Fibroblast of the aortic adventitia (primary cell): ENCODE measurements at regions not wholly inside any gene's neighbourhood (a gene's known extent, or its start where the extent isn't known, plus 50 kb on each side); places are given as distances from the start of the nearest gene placed in this dataset.
"Not testable (repeated sequence)": the region's sequence is repeated elsewhere in the genome, so short reads cannot be mapped to it uniquely, and the experiment has no call there.

Source experiments
- DNase-seq: peaks from one replicate; pipeline ENCODE4 v3.0.0-alpha.2; 2010; ENCODE audit warnings: low read depth
- H3K4me3 ChIP-seq: 2 replicates; pipeline ENCODE4 v1.5.1; 2011; ENCODE audit warnings: low read depth, mild to moderate bottlenecking, control low read depth, low read length, moderate library complexity
- TF ChIP-seq, protein P1 (sequence below): IDR thresholded peaks from 2 replicates; pipeline ENCODE4 v1.5.1; 2011; ENCODE audit warnings: mild to moderate bottlenecking, low read length, control low read depth, inconsistent platforms; ENCODE audit not compliant: insufficient read depth

DNA sequence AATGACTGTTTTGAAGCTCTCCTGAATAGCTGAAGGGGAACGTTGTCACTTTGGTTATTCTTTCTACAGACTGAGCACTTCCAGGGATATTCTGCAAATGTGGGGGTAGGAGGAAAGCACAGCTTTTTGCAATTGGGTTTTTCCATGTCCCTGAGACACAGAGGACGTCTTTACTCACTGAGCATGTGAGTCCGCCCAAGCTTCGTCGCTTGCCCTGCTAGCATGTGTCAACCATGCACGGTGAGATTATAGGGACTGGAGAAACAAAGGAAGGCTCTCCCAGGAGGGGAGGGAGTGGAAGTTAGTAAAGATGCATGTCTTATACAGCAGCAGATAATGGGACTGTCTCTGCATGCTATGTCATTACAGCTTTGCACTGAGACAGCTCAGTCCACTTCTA is 111.5 kb upstream of the SFRP2 start:
- H3K4me3 ChIP-seq, result no peak overlapping the region
- TF ChIP-seq, protein P1, sequence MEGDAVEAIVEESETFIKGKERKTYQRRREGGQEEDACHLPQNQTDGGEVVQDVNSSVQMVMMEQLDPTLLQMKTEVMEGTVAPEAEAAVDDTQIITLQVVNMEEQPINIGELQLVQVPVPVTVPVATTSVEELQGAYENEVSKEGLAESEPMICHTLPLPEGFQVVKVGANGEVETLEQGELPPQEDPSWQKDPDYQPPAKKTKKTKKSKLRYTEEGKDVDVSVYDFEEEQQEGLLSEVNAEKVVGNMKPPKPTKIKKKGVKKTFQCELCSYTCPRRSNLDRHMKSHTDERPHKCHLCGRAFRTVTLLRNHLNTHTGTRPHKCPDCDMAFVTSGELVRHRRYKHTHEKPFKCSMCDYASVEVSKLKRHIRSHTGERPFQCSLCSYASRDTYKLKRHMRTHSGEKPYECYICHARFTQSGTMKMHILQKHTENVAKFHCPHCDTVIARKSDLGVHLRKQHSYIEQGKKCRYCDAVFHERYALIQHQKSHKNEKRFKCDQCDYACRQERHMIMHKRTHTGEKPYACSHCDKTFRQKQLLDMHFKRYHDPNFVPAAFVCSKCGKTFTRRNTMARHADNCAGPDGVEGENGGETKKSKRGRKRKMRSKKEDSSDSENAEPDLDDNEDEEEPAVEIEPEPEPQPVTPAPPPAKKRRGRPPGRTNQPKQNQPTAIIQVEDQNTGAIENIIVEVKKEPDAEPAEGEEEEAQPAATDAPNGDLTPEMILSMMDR, result no peak
- no peak for DNase-seq

DNA sequence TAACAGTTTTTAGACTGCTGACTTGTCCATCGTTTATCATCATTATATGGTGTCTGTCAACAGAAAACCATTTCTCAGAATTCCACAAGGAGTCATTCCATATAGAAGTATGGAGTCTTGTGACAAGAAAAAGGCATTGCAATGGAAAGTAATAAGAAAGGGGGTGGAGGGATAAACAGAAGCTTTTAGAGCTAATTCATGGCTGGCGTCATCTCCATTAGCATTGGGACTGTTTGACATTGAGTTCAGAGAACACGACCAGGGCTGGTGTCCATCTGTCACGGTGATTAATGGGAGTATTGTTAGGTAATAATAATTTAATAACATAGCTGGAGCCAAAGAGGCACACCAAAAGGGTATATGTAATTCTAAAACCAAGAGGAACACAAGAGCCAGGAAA is 101.9 kb upstream of the SFRP2 start:
- TF ChIP-seq, protein P1, result no peak
- no peak overlapping the region for H3K4me3 ChIP-seq
- no peak for DNase-seq

DNA sequence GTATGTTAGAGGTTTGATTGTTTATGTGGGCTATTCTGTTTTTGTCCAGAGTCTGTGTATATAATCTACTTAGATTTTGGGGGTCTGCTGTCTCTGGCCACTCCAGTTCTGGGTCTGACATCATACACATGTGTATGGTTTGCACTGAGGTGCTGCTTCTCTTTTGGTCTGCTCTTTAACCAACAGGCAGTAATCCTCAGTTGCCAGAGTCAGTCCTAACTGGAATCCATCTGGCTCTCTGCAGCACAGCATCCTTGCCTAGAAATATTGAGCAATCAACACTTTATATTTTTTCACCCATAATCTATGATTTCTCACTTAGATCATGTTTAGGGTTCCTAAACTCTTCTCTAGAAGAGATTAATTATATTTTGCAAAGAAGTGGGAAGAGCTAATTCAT is 98.3 kb upstream of the SFRP2 start:
- DNase-seq, result no peak
- H3K4me3 ChIP-seq, result no peak overlapping the region
- TF ChIP-seq, protein P1, result no peak

DNA sequence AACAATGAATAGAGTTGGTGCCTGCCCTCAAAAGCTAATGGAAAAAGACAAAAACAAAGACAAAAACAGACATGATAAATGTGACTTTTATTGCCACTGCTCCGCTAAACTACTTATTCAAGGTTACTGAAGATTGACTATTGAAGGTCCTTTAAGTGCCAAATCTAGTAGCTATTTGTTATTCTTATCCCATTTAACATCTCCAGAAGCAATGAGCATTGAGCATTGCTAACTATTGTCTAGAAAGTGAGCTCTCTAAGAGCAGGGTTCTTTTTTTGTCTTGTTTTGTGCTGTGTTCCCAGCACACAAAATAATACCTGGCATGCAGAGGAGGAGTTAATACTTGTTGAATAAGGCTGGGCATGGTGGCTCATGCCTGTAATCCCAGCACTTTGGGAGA is 95.4 kb upstream of the SFRP2 start:
- no peak for DNase-seq
- TF ChIP-seq, protein P1, result no peak
- H3K4me3 ChIP-seq, result no peak overlapping the region

DNA sequence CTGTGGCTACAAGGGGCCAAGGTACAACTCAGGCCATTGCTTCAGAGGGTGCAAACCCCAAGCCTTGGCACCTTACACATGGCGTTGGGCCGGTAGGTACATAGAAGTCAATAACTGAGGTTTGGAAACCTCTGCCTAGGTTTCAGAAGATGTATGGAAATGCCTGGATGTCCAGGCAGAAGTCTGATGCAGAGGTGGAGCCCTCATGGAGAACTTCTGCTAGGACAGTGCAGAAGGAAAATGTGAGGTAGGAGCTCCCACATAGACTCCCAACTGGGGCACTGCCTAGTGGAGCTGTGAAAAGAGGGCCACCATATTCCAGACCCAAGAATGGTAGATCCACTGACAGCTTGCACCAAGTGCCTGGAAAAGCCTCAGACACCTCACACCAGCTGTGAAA is 92.1 kb upstream of the SFRP2 start:
- no peak for DNase-seq
- TF ChIP-seq, protein P1, result no peak
- H3K4me3 ChIP-seq, result no peak overlapping the region

DNA sequence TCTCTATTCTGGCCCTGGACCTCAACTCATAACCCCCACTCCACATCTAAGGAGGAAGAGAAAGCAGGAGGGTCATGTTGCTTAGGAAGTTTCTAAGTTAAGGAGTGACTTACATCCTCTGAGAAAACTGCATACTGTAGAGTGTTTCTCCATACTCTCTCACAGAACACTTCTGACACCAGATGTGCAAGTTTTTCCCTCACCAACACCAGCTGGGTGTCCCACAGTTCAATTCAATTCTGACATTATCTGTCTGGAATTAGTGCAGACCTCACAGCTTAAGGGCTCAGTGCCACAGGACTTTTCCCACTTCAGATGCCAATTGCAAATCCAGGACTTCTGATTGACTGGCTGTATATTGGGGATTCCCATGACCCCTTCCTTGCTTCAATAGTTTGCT is 89.0 kb upstream of the SFRP2 start:
- no peak overlapping the region for H3K4me3 ChIP-seq
- no peak for DNase-seq
- TF ChIP-seq, protein P1, result no peak

DNA sequence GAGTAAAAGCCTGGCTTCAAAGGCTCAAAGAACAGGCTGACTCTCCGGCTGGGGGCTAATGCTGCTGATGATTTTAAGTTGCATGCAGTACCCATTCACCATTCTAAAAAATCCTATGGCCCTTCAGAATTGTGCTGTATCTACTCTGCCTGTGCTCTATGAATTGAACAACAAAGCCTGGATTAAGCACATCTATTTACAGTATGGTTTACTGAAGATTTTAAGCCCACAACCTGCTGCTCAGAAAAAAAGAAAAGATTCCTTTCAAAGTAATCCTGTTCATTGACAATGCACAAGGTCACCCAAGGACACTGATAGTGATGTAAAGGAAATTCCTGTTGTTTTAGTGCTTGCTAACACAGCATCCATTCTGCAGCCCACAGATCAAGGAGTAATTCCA is 84.9 kb upstream of the SFRP2 start:
- no peak for DNase-seq
- TF ChIP-seq, protein P1, result no peak
- H3K4me3 ChIP-seq, result no peak overlapping the region

DNA sequence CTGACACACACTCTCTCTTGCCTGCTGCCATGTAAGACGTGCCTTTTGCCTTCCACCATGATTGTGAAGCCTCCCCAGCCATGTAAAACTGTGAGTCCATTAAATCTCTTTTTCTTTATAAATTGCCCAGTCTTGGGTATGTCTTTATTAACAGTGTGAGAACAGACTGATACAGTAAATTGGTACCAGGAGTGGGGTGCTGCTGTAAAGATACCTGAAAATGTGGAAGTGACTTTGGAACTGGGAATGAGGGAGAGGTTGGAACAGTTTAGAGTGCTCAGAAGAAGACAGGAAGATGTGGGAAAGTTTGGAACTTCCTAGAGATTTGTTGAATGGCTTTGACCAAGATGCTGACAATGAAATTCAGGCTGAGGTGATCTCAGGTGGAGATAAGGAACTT is 77.9 kb upstream of the SFRP2 start:
- not testable (repeated sequence) for DNase-seq

More for the DNA sequence above, 77.9 kb upstream of the SFRP2 start:
- H3K4me3 ChIP-seq, result not testable (repeated sequence)
